GM18951 (cell line): ENCODE measurements at regions not wholly inside any gene's neighbourhood (a gene's known extent, or its start where the extent isn't known, plus 50 kb on each side); places are given as distances from the start of the nearest gene placed in this dataset.
"Not testable (repeated sequence)": the region's sequence is repeated elsewhere in the genome, so short reads cannot be mapped to it uniquely, and the experiment has no call there.

ENCODE experiments used
- POLR2A ChIP-seq: IDR thresholded peaks from 4 replicates; pipeline ENCODE4 v1.6.1; 2011; ENCODE audit warnings: mild to moderate bottlenecking; ENCODE audit not compliant: insufficient read length, insufficient read depth; ENCODE audit errors: extremely low read depth
- in situ Hi-C: fragments of 300-500 bp; cut with MboI; formaldehyde crosslinking; loops from one replicate; pipeline ENCODE4 v1.12.0; 2022; ENCODE audit warnings: low sequenced_read_pairs, mixed read lengths, inconsistent platforms; ENCODE audit not compliant: unreplicated experiment

GRCh38 chr17:71494062-71494855, 626.6 kb upstream of the SOX9 start:
- in situ Hi-C loops, result no loop called here
- TF ChIP-seq POLR2A, result no peak

- in situ Hi-C loops, result no loop called here
Measured at GRCh38 chr17:71495420-71495819, 625.4 kb upstream of the SOX9 start.

GRCh38 chr17:71496552-71496951, 624.3 kb upstream of the SOX9 start:
- no peak for TF ChIP-seq POLR2A
- in situ Hi-C loops, result no loop called here

More at GRCh38 chr17:71495420-71495819, 625.4 kb upstream of the SOX9 start:
- TF ChIP-seq POLR2A, result no peak

GRCh38 chr17:71500761-71501555, 619.9 kb upstream of the SOX9 start:
- in situ Hi-C loops, result no loop called here
- no peak for TF ChIP-seq POLR2A

GRCh38 chr17:71501711-71502110, 619.1 kb upstream of the SOX9 start:
- in situ Hi-C loops, result no loop called here
- TF ChIP-seq POLR2A, result no peak

GRCh38 chr17:71502443-71502842, 618.4 kb upstream of the SOX9 start:
- in situ Hi-C loops, result no loop called here

GRCh38 chr17:71503710-71504465, 616.9 kb upstream of the SOX9 start:
- no peak for TF ChIP-seq POLR2A
- in situ Hi-C loops, result no loop called here

More at GRCh38 chr17:71502443-71502842, 618.4 kb upstream of the SOX9 start:
- TF ChIP-seq POLR2A, result no peak

- in situ Hi-C loops, result no loop called here
- TF ChIP-seq POLR2A, result no peak
Measured at GRCh38 chr17:71505200-71505599, 615.6 kb upstream of the SOX9 start.

- in situ Hi-C loops, result no loop called here
- TF ChIP-seq POLR2A, result no peak
Measured at GRCh38 chr17:71505981-71506380, 614.8 kb upstream of the SOX9 start.

GRCh38 chr17:71511266-71511995, 609.4 kb upstream of the SOX9 start:
- in situ Hi-C loops, result no loop called here
- TF ChIP-seq POLR2A, result no peak

GRCh38 chr17:71513725-71514124, 607.1 kb upstream of the SOX9 start:
- in situ Hi-C loops, result not testable (repeated sequence)

GRCh38 chr17:71516149-71516548, 604.7 kb upstream of the SOX9 start:
- TF ChIP-seq POLR2A, result no peak
- in situ Hi-C loops, result no loop called here

- in situ Hi-C loops, result no loop called here
Measured at GRCh38 chr17:71519285-71519684, 601.5 kb upstream of the SOX9 start.

More at GRCh38 chr17:71519285-71519684, 601.5 kb upstream of the SOX9 start:
- no peak for TF ChIP-seq POLR2A
